Ovary (tissue), 3 donors: ENCODE measurements at regions not wholly inside any gene's neighbourhood (a gene's known extent, or its start where the extent isn't known, plus 50 kb on each side); places are given as distances from the start of the nearest gene placed in this dataset.

Experiments used
- CTCF ChIP-seq, 3 donors: fragments of 450-650 bp in 2 of 3; fragments of 200-600 bp in 1 of 3; IDR thresholded peaks; one replicate each; pipeline versions ENCODE4 v1.5.1 to v1.8.0; 2016 to 2022; ENCODE audit warnings: antibody characterized with exemption in 3 of 3, mild to moderate bottlenecking in 1 of 3
- EP300 ChIP-seq: sonication (generic); formaldehyde crosslinking; IDR thresholded peaks from one replicate; pipeline ENCODE4 v1.6.1; 2017; ENCODE audit warnings: antibody characterized with exemption
- POLR2A ChIP-seq: fragments of 450-650 bp; IDR thresholded peaks from one replicate; pipeline ENCODE4 v1.6.1; 2017; ENCODE audit warnings: antibody characterized with exemption, mild to moderate bottlenecking, moderate library complexity
- donor health status: DM: no; HTN: no; CAD: no.

- no peak for TF ChIP-seq CTCF (IDR thresholded peaks at IDR 0.05)
- TF ChIP-seq EP300, result no peak
- no peak for TF ChIP-seq POLR2A
Measured at GRCh38 chr13:21814604-21815003, 143.7 kb downstream of the FGF9 start.
